H1 (cell line): ENCODE measurements at regions not wholly inside any gene's neighbourhood (a gene's known extent, or its start where the extent isn't known, plus 50 kb on each side); places are given as distances from the start of the nearest gene placed in this dataset.

ENCODE experiments used
- CTCF ChIA-PET: fragments of 300-600 bp; sonication (Branson Sonifier 250); formaldehyde crosslinking; loops from one replicate; lab custom pipeline; 2021; ENCODE audit not compliant: partially characterized antibody; lab: Charles Lee
- POLR2A ChIA-PET: fragments of 300-600 bp; sonication (Branson Sonifier 250); formaldehyde crosslinking; loops from one replicate; lab custom pipeline; 2021; ENCODE audit warnings: inconsistent platforms; ENCODE audit not compliant: partially characterized antibody; lab: Charles Lee
- DNase-seq, 2 experiments: peaks; one replicate each; pipeline versions ENCODE4 v3.0.0 to v3.0.0-alpha.2; 2010 to 2022; ENCODE audit warnings: low spot score in 2 of 2, low read depth in 1 of 2, mixed read lengths in 1 of 2
- FAIRE-seq: peaks from 2 replicates; lab custom pipeline; 2011; peaks lifted over from hg19 to GRCh38; lab: Jason Lieb, UNC
- H2AFZ ChIP-seq: 2 replicates; pipeline ENCODE4 v1.8.1; 2012; ENCODE audit warnings: low read length, inconsistent platforms
- H2AK5ac ChIP-seq: 2 replicates; pipeline ENCODE4 v1.6.1; 2013; ENCODE audit warnings: low read depth, low read length
- H2BK120ac ChIP-seq: replicated peaks from 2 replicates; pipeline ENCODE3; 2013; ENCODE audit warnings: low read depth, low read length, inconsistent platforms
- H2BK12ac ChIP-seq: 2 replicates; pipeline ENCODE4 v1.6.1; 2013; ENCODE audit warnings: low read depth, low read length
- H2BK15ac ChIP-seq: 2 replicates; pipeline ENCODE4 v1.6.1; 2013; ENCODE audit warnings: low read length
- H2BK20ac ChIP-seq: 2 replicates; pipeline ENCODE4 v1.6.1; 2013; ENCODE audit warnings: low read length
- H2BK5ac ChIP-seq: 2 replicates; pipeline ENCODE4 v1.6.1; 2013; ENCODE audit warnings: low read depth, low read length
- H3K14ac ChIP-seq: 2 replicates; pipeline ENCODE4 v1.6.1; 2013; ENCODE audit warnings: inconsistent platforms; ENCODE audit not compliant: insufficient read length
- H3K18ac ChIP-seq: 2 replicates; pipeline ENCODE4 v1.6.1; 2013; ENCODE audit warnings: low read length; ENCODE audit errors: extremely low read depth
- H3K23ac ChIP-seq: 2 replicates; pipeline ENCODE4 v1.6.1; 2013; ENCODE audit warnings: inconsistent platforms; ENCODE audit not compliant: insufficient read length
- H3K23me2 ChIP-seq: 2 replicates; pipeline ENCODE4 v1.6.1; 2013; ENCODE audit warnings: low read depth, low read length
- H3K27ac ChIP-seq: 2 replicates; pipeline ENCODE4 v1.6.1; 2011; ENCODE audit warnings: low read depth, low read length, inconsistent platforms
- H3K27me3 ChIP-seq, 4 experiments: replicated peaks in 1 of 4; 1 replicate in 1 of 4; 2 replicates in 3 of 4; pipeline versions ENCODE4 v1.6.1 to v1.8.1; 2011 to 2013; ENCODE audit warnings: low read length in 3 of 4, mild to moderate bottlenecking in 3 of 4, inconsistent platforms in 2 of 4, mixed read lengths in 2 of 4, moderate library complexity in 1 of 4; ENCODE audit not compliant: control insufficient read depth in 3 of 4, insufficient read depth in 3 of 4; ENCODE audit errors: extremely low read depth in 1 of 4
- H3K36me3 ChIP-seq, 4 experiments: 2 replicates each; pipeline versions ENCODE4 v1.6.1 to v1.8.1; 2011 to 2013; ENCODE audit warnings: mild to moderate bottlenecking in 4 of 4, low read length in 3 of 4, moderate library complexity in 2 of 4, control low read depth in 1 of 4, inconsistent platforms in 1 of 4; ENCODE audit not compliant: insufficient read depth in 4 of 4, control insufficient read depth in 2 of 4
- H3K4ac ChIP-seq: replicated peaks from 2 replicates; pipeline ENCODE3; 2013; ENCODE audit warnings: low read length, low read depth, mixed read lengths, inconsistent platforms; ENCODE audit not compliant: insufficient read length
- H3K4me1 ChIP-seq, 4 experiments: replicated peaks in 1 of 4; 1 replicate in 1 of 4; 2 replicates in 3 of 4; pipeline versions ENCODE4 v1.6.1 to v1.8.1; 2011 to 2013; ENCODE audit warnings: low read length in 3 of 4, inconsistent platforms in 2 of 4, mixed read lengths in 1 of 4; ENCODE audit not compliant: insufficient read depth in 4 of 4, control insufficient read depth in 3 of 4
- H3K4me2 ChIP-seq, 2 experiments: 2 replicates each; pipeline versions ENCODE4 v1.6.1 to v1.8.1; 2011 to 2013; ENCODE audit warnings: low read depth in 2 of 2, low read length in 2 of 2, control low read depth in 1 of 2, inconsistent platforms in 1 of 2, mild to moderate bottlenecking in 1 of 2; ENCODE audit not compliant: insufficient read depth in 1 of 2
- H3K4me3 ChIP-seq, 4 experiments: fragments of 200-600, 300-600 bp in 1 of 4; sonication (generic), shearing (Covaris generic), sonication (Bioruptor Twin) in 1 of 4; 2 replicates each; pipeline versions ENCODE4 v1.5.1 to v1.8.1; 2011 to 2016; ENCODE audit warnings: low read length in 4 of 4, low read depth in 3 of 4, control low read depth in 2 of 4, inconsistent platforms in 2 of 4, mild to moderate bottlenecking in 2 of 4, mixed read lengths in 1 of 4, moderate library complexity in 1 of 4; ENCODE audit not compliant: insufficient read depth in 2 of 4; ENCODE audit errors: extremely low read depth in 1 of 4
- H3K56ac ChIP-seq: replicated peaks from 2 replicates; pipeline ENCODE3; 2013; ENCODE audit warnings: low read depth, mild to moderate bottlenecking, mixed read lengths, low read length, inconsistent platforms; ENCODE audit not compliant: insufficient read length
- H3K79me1 ChIP-seq: 2 replicates; pipeline ENCODE4 v1.6.1; 2013; ENCODE audit warnings: low read depth, low read length, control low read depth
- H3K79me2 ChIP-seq, 2 experiments: 2 replicates each; pipeline versions ENCODE4 v1.6.1 to v1.8.1; 2012 to 2013; ENCODE audit warnings: low read length in 2 of 2, mild to moderate bottlenecking in 2 of 2, inconsistent platforms in 1 of 2; ENCODE audit not compliant: insufficient read depth in 2 of 2, control insufficient read depth in 1 of 2
- H3K9ac ChIP-seq, 4 experiments: replicated peaks in 1 of 4; 1 replicate in 1 of 4; 2 replicates in 3 of 4; pipeline versions ENCODE4 v1.6.1 to v1.8.1; 2011 to 2013; ENCODE audit warnings: low read depth in 3 of 4, low read length in 3 of 4, control low read depth in 2 of 4, mild to moderate bottlenecking in 2 of 4, moderate library complexity in 2 of 4, inconsistent platforms in 1 of 4; ENCODE audit errors: extremely low read depth in 1 of 4
- H3K9me3 ChIP-seq, 2 experiments: 2 replicates each; pipeline versions ENCODE4 v1.6.1 to v1.8.1; 2012 to 2013; ENCODE audit warnings: mild to moderate bottlenecking in 2 of 2, moderate library complexity in 2 of 2, control low read depth in 1 of 2, inconsistent platforms in 1 of 2, low read depth in 1 of 2, low read length in 1 of 2, mixed read lengths in 1 of 2; ENCODE audit not compliant: insufficient read depth in 2 of 2
- H4K20me1 ChIP-seq, 2 experiments: replicated peaks in 1 of 2; 2 replicates each; pipeline versions ENCODE3 to v1.8.1; 2011 to 2013; ENCODE audit warnings: inconsistent platforms in 2 of 2, low read length in 2 of 2, mild to moderate bottlenecking in 1 of 2; ENCODE audit not compliant: insufficient read depth in 2 of 2, control insufficient read depth in 1 of 2
- H4K5ac ChIP-seq: 2 replicates; pipeline ENCODE4 v1.6.1; 2013; ENCODE audit warnings: low read length, low read depth, mixed read lengths, inconsistent platforms; ENCODE audit not compliant: insufficient read length
- H4K8ac ChIP-seq: 2 replicates; pipeline ENCODE4 v1.8.0; 2013; ENCODE audit warnings: mild to moderate bottlenecking, moderate library complexity, low read length, inconsistent platforms; ENCODE audit not compliant: insufficient read depth; ENCODE audit errors: extremely low read depth
- H4K91ac ChIP-seq: replicated peaks from 2 replicates; pipeline ENCODE3; 2013; ENCODE audit warnings: low read length, mixed read lengths, inconsistent platforms; ENCODE audit not compliant: insufficient read length
- BRCA1 ChIP-seq: IDR thresholded peaks from 2 replicates; pipeline ENCODE4 v1.6.1; 2012; ENCODE audit warnings: low read depth, low read length, improper control_type of control experiment
- KDM1A ChIP-seq: fragments of 200-600, 300-600 bp; sonication (generic); IDR thresholded peaks from 2 replicates; pipeline ENCODE4 v1.7.1; 2016; ENCODE audit warnings: mild to moderate bottlenecking, low read length, borderline replicate concordance
- SIN3A ChIP-seq, 2 experiments: IDR thresholded peaks in 1 of 2; conservative IDR thresholded peaks in 1 of 2; 2 replicates each; pipeline ENCODE4 v1.6.1; 2011 to 2012; ENCODE audit warnings: low read length in 2 of 2, improper control_type of control experiment in 1 of 2, low read depth in 1 of 2, mild to moderate bottlenecking in 1 of 2
- WGBS, 2 experiments: shearing (Covaris generic) in 1 of 2; methylation state at CpG; one replicate each; pipeline versions ENCODE4 v1.1.6 to v1.1.7; 2013 to 2015; ENCODE audit warnings: low lambda C conversion rate in 2 of 2, mixed read lengths in 2 of 2, inconsistent platforms in 1 of 2, low coverage in 1 of 2, missing lambda C conversion rate in 1 of 2; ENCODE audit not compliant: insufficient replicate concordance in 2 of 2, insufficient coverage in 1 of 2, insufficient read length in 1 of 2; ENCODE audit errors: extremely low coverage in 1 of 2, missing lambda C conversion rate in 1 of 2; 5-methylcytosine and 5-hydroxymethylcytosine counted together

DNA sequence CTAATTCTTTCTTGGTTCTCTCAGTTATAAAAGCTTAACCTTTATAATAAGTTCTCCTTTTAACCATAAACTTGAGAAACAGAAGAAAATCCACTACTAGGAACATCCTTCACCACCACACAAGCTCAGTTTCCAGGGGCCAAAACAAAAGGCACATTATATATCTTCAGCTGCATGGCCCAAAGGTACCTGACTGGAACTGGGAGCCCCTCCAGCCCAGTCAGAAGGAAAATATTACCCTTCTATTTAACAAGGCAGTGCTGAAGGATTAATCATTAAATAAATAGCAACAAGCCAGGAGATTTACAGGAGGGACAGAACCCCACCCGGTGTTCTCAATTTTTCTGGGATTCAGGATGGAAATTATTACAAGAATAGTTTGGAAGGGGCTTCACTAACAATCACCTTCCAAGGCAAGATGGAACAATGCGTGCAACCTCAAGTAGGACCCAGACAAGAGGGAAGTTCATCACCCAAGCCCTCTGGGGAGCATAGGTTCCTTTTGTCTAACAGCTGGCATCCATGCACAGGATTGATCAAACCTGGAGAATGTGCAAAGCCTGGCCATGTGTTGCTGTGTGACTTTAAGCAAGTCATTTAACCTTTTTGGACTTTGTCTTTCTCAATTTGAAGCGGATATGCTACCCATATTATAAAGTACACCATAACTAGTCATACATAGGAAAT is 159.6 kb upstream of the SETBP1 start:
- Histone ChIP-seq H3K4ac (no peak overlapping the region), H3K36me3 (no peaks in the 10 kb centered on the region), H3K79me1 (no peaks in the 10 kb centered on the region), H3K9me3 (no peaks in the 10 kb centered on the region), H3K18ac (no peak overlapping the region), H4K5ac (no peak overlapping the region), H3K27me3 (no peaks in the 10 kb centered on the region), H3K9ac (no peak overlapping the region), H3K56ac (no peak overlapping the region), H4K8ac (no peak overlapping the region), H3K23me2 (no peaks in the 10 kb centered on the region), H3K4me1 (no peaks in the 10 kb centered on the region), H2AK5ac (no peak overlapping the region), H3K4me3 (no peak overlapping the region), H3K4me2 (no peak overlapping the region), H2BK20ac (no peak overlapping the region), H2BK5ac (no peak overlapping the region), H3K79me2 (no peaks in the 10 kb centered on the region), H3K27ac (no peak overlapping the region), H3K14ac (no peak overlapping the region), H4K20me1 (no peaks in the 10 kb centered on the region), H2BK15ac (no peak overlapping the region), H2AFZ (no peak overlapping the region), H4K91ac (no peak overlapping the region), H2BK12ac (no peak overlapping the region), H3K23ac (no peak overlapping the region), H2BK120ac (no peak overlapping the region)
- FAIRE-seq (no peak), DNase-seq (no peak)
- ChIA-PET CTCF (no interaction called here), POLR2A (no interaction called here)
- 98% methylated on average over 3 of the region's 3 CpGs; no CpG with 5 or more reads in 1 of the 2 experiments for WGBS, 2 experiments
- TF ChIP-seq KDM1A: no peak
- no peak for TF ChIP-seq SIN3A (conservative IDR thresholded peaks at IDR 0.05 in 1 of 2, IDR thresholded peaks at IDR 0.05 in 1 of 2; ENCODE audit: low read depth in 1 of 2, low read length in 2 of 2)
- no peak for TF ChIP-seq BRCA1
